HG03342 (cell line): ENCODE measurements at regions not wholly inside any gene's neighbourhood (a gene's known extent, or its start where the extent isn't known, plus 50 kb on each side); places are given as distances from the start of the nearest gene placed in this dataset.

ENCODE experiments used
- ATAC-seq: cut with Tn5 transposase; IDR thresholded peaks from one replicate; pipeline ENCODE4 v1.9.1; 2021; ENCODE audit warnings: mild to moderate bottlenecking, moderate library complexity; ENCODE audit not compliant: unreplicated experiment

- no peak for ATAC-seq
These were observed 62.2 kb upstream of the SLC22A16 start for GRCh38 chr6:110538416-110539160.

GRCh38 chr6:110537208-110538123 is 61.1 kb upstream of the SLC22A16 start:
- ATAC-seq: no peak

GRCh38 chr6:110534731-110535492 is 58.5 kb upstream of the SLC22A16 start:
- ATAC-seq: no peak

- no peak for ATAC-seq
These were observed 56.0 kb upstream of the SLC22A16 start for GRCh38 chr6:110532431-110532830.

GRCh38 chr6:110530671-110531070 is 54.3 kb upstream of the SLC22A16 start:
- no peak for ATAC-seq

- ATAC-seq: no peak
These were observed 53.5 kb upstream of the SLC22A16 start for GRCh38 chr6:110529907-110530306.

- ATAC-seq: no peak
These were observed 52.9 kb upstream of the SLC22A16 start for GRCh38 chr6:110529355-110529754.

GRCh38 chr6:110528930-110529325 is 52.5 kb upstream of the SLC22A16 start:
- ATAC-seq: no peak

- ATAC-seq: peak; percentile 49
These were observed 51.9 kb upstream of the SLC22A16 start for GRCh38 chr6:110528101-110528929.

- ATAC-seq: no peak
These were observed 51.1 kb upstream of the SLC22A16 start for GRCh38 chr6:110527516-110527915.

- ATAC-seq: no peak
These were observed 50.3 kb upstream of the SLC22A16 start for GRCh38 chr6:110526726-110527125.
